ENCODE measurements at regions not wholly inside any gene's neighbourhood (a gene's known extent, or its start where the extent isn't known, plus 50 kb on each side); places are given as distances from the start of the nearest gene placed in this dataset.
"Not testable (repeated sequence)": the region's sequence is repeated elsewhere in the genome, so short reads cannot be mapped to it uniquely, and the experiment has no call there.

DNA sequence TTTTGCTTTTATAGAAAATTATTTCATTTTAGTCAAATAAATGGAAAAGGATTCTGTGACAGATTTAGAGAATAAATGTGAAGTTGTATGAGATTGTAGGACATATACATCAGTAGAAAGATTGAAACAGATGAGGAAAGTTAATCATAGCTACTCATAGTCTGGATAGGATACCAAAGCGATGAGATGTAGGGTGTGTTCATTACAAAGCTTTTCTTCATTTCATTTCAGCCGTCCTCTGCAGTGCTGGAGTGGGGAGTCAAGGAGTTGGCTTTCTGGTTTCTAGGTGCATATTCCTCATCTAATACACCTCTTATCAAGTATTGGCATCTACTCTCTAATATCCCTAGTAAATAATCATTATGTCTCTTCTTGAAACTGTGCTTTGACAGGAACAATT, 149.5 kb upstream of the NEGR1 start:
- Histone ChIP-seq H2BK120ac (ENCODE audit: low read depth, low read length) (no peak overlapping the region), H4K5ac (ENCODE audit: low read length) (no peak overlapping the region)

DNA sequence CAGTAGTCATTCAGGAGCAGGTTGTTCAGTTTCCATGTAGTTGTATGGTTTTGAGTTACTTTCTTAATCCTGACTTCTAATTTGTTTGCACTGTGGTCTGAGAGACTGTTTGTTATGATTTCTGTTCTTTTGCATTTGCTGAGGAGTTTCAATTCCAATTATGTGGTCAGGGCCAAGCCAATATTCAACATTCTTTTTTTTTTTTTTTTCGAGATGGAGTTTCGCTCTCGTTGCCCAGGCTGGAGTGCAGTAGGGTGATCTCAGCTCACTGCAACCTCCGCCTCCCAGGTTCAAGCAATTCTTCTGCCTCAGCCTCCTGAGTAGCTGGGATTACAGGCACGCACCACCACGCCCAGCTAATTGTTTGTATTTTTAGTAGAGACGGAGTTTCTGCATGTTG, 145.9 kb upstream of the NEGR1 start:
- H3K23ac ChIP-seq (ENCODE audit: low read length); H3K27ac ChIP-seq (ENCODE audit: low read depth, low read length); H2BK120ac ChIP-seq (ENCODE audit: low read depth, low read length); H3K4me3 ChIP-seq (ENCODE audit: low read length); H3K36me3 ChIP-seq (ENCODE audit: control insufficient read depth, insufficient read depth, low read length); H3K4me2 ChIP-seq (ENCODE audit: low read length); H3K79me2 ChIP-seq (ENCODE audit: control insufficient read depth, insufficient read depth, low read length); H2AK5ac ChIP-seq (ENCODE audit: low read length); H2BK5ac ChIP-seq (ENCODE audit: low read length); H3K18ac ChIP-seq (ENCODE audit: low read length); H3K56ac ChIP-seq (ENCODE audit: low read length); H4K5ac ChIP-seq (ENCODE audit: low read length); H3K9ac ChIP-seq (ENCODE audit: low read length); H3K4ac ChIP-seq (ENCODE audit: low read depth, low read length); DNase-seq; H3K79me1 ChIP-seq (ENCODE audit: low read length); H4K8ac ChIP-seq (ENCODE audit: low read depth, low read length); H3K27me3 ChIP-seq (ENCODE audit: insufficient read depth, low read length, poor library complexity); H2BK15ac ChIP-seq (replicated peaks; ENCODE audit: low read depth); H3K4me1 ChIP-seq (ENCODE audit: control insufficient read depth, low read depth, low read length): not testable (repeated sequence)
- no CpG with 5 or more reads among the region's 7 CpGs for WGBS (ENCODE audit: extremely low coverage, insufficient coverage, low lambda C conversion rate)

More for the DNA sequence above, 149.5 kb upstream of the NEGR1 start:
- Histone ChIP-seq H3K36me3 (ENCODE audit: control insufficient read depth, insufficient read depth, low read length) (no peaks in the 10 kb centered on the region), H3K56ac (ENCODE audit: low read length) (no peak overlapping the region), H2BK5ac (ENCODE audit: low read length) (no peak overlapping the region), H2BK15ac (replicated peaks; ENCODE audit: low read depth) (no peak overlapping the region), H4K8ac (ENCODE audit: low read depth, low read length) (no peak overlapping the region), H3K4me3 (ENCODE audit: low read length) (no peak overlapping the region), H3K4me1 (ENCODE audit: control insufficient read depth, low read depth, low read length) (no peaks in the 10 kb centered on the region), H2AK5ac (ENCODE audit: low read length) (no peak overlapping the region), H3K9ac (ENCODE audit: low read length) (no peak overlapping the region), H3K23ac (ENCODE audit: low read length) (no peak overlapping the region), H3K27ac (ENCODE audit: low read depth, low read length) (no peak overlapping the region), H3K79me1 (ENCODE audit: low read length) (no peaks in the 10 kb centered on the region), H3K18ac (ENCODE audit: low read length) (no peak overlapping the region), H3K27me3 (ENCODE audit: insufficient read depth, low read length, poor library complexity) (no peaks in the 10 kb centered on the region), H3K79me2 (ENCODE audit: control insufficient read depth, insufficient read depth, low read length) (no peaks in the 10 kb centered on the region), H3K4ac (ENCODE audit: low read depth, low read length) (no peak overlapping the region), H3K4me2 (ENCODE audit: low read length) (no peak overlapping the region)
- DNase-seq: no peak
- WGBS (ENCODE audit: extremely low coverage, insufficient coverage, low lambda C conversion rate): no CpG with 5 or more reads among the region's 2 CpGs

DNA sequence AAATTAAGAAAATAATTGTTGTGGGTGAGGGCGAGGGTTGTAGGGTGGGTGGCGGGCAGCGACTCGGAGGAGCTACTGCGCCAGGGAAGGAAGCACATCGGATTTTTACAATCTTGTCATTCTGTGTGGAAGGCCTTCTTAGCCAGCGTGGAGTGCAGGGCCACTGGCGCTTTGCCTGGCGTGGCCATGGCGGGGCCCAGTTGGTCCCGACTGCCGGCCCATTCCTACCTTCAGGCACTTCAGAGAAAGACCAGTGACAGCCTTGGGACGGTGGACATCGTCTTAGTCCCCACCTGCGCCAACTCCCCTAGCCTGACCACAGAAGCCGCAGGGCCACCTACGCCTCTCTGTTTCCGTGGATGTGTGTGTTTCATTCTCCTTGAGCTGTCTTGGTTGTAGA, 136.9 kb upstream of the NEGR1 start:
- Histone ChIP-seq H3K4me2 (ENCODE audit: low read length) (no peak overlapping the region), H2BK5ac (ENCODE audit: low read length) (no peak overlapping the region), H3K9ac (ENCODE audit: low read length) (no peak overlapping the region), H3K36me3 (ENCODE audit: control insufficient read depth, insufficient read depth, low read length) (no peaks in the 10 kb centered on the region), H3K4me1 (ENCODE audit: control insufficient read depth, low read depth, low read length) (no peaks in the 10 kb centered on the region), H3K27me3 (ENCODE audit: insufficient read depth, low read length, poor library complexity) (no peaks in the 10 kb centered on the region), H2BK120ac (ENCODE audit: low read depth, low read length) (no peak overlapping the region), H3K4ac (ENCODE audit: low read depth, low read length) (no peak overlapping the region), H3K4me3 (ENCODE audit: low read length) (no peak overlapping the region), H2BK15ac (replicated peaks; ENCODE audit: low read depth) (no peak overlapping the region), H4K8ac (ENCODE audit: low read depth, low read length) (no peak overlapping the region), H4K5ac (ENCODE audit: low read length) (no peak overlapping the region), H2AK5ac (ENCODE audit: low read length) (no peak overlapping the region), H3K18ac (ENCODE audit: low read length) (no peak overlapping the region), H3K23ac (ENCODE audit: low read length) (no peak overlapping the region), H3K27ac (ENCODE audit: low read depth, low read length) (no peak overlapping the region), H3K79me2 (ENCODE audit: control insufficient read depth, insufficient read depth, low read length) (no peaks in the 10 kb centered on the region), H3K56ac (ENCODE audit: low read length) (no peak overlapping the region), H3K79me1 (ENCODE audit: low read length) (no peaks in the 10 kb centered on the region)
- WGBS (ENCODE audit: extremely low coverage, insufficient coverage, low lambda C conversion rate): 98% methylated on average over 4 of the region's 18 CpGs
- DNase-seq: no peak

DNA sequence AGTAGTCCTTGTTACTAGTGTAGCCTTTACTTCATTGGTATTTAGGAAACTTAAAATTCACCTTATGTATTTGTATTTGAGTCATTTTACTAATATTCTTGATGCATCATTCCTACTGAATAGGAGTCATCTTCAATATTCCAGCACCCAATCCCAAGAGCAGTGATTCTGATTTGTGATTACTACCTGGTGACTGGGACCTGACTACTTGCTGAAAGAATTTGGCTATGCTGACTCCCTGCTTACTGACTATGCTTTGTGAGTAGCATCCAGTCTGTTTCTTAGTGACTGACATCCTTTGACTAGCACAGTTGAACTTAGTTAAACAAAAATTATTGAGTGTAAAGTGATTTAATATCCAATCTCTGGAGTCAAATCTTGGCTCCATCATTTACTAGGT, 129.9 kb upstream of the NEGR1 start:
- H3K4ac ChIP-seq (ENCODE audit: low read depth, low read length): no peak overlapping the region
- H3K79me2 ChIP-seq (ENCODE audit: control insufficient read depth, insufficient read depth, low read length): no peaks in the 10 kb centered on the region
- H3K4me1 ChIP-seq (ENCODE audit: control insufficient read depth, low read depth, low read length): no peaks in the 10 kb centered on the region
- H2BK120ac ChIP-seq (ENCODE audit: low read depth, low read length): no peak overlapping the region
- no peaks in the 10 kb centered on the region for H3K36me3 ChIP-seq (ENCODE audit: control insufficient read depth, insufficient read depth, low read length)
- H3K18ac ChIP-seq (ENCODE audit: low read length): no peak overlapping the region
- no peak overlapping the region for H4K8ac ChIP-seq (ENCODE audit: low read depth, low read length)
- no peak overlapping the region for H2BK5ac ChIP-seq (ENCODE audit: low read length)
- no peaks in the 10 kb centered on the region for H3K27me3 ChIP-seq (ENCODE audit: insufficient read depth, low read length, poor library complexity)
- H3K4me3 ChIP-seq (ENCODE audit: low read length): no peak overlapping the region
- no peak for DNase-seq
- no peak overlapping the region for H3K23ac ChIP-seq (ENCODE audit: low read length)
- H4K5ac ChIP-seq (ENCODE audit: low read length): no peak overlapping the region
- H2AK5ac ChIP-seq (ENCODE audit: low read length): no peak overlapping the region
- H3K27ac ChIP-seq (ENCODE audit: low read depth, low read length): no peak overlapping the region
- no peak overlapping the region for H3K56ac ChIP-seq (ENCODE audit: low read length)
- no peak overlapping the region for H2BK15ac ChIP-seq (replicated peaks; ENCODE audit: low read depth)
- H3K79me1 ChIP-seq (ENCODE audit: low read length): no peaks in the 10 kb centered on the region
- no peak overlapping the region for H3K9ac ChIP-seq (ENCODE audit: low read length)
- H3K4me2 ChIP-seq (ENCODE audit: low read length): no peak overlapping the region

DNA sequence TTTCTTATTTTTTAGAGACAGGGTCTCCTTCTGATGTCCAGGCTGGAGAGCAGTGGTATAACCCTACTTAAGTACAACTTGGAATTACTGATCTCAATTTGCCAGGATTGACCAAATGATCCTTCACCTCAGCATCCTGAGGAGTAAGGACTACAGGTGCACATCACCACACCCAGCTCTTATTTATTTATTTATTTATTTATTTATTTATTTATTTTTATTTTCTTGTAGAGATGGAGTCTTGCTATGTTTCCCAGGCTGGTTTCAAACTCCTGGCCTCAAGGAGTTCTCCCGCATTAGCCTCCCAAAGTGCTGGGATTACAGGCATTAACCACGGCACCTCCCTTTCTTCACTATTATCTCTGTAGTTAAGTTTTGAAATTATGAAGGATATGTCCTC, 117.5 kb upstream of the NEGR1 start:
- Histone ChIP-seq H2BK5ac (ENCODE audit: low read length) (no peak overlapping the region), H3K9ac (ENCODE audit: low read length) (no peak overlapping the region), H2BK120ac (ENCODE audit: low read depth, low read length) (no peak overlapping the region), H3K79me2 (ENCODE audit: control insufficient read depth, insufficient read depth, low read length) (no peaks in the 10 kb centered on the region), H2AK5ac (ENCODE audit: low read length) (no peak overlapping the region), H4K5ac (ENCODE audit: low read length) (no peak overlapping the region), H3K56ac (ENCODE audit: low read length) (no peak overlapping the region), H3K18ac (ENCODE audit: low read length) (no peak overlapping the region), H3K4me1 (ENCODE audit: control insufficient read depth, low read depth, low read length) (no peaks in the 10 kb centered on the region), H3K4me3 (ENCODE audit: low read length) (no peak overlapping the region), H4K8ac (ENCODE audit: low read depth, low read length) (no peak overlapping the region), H3K4ac (ENCODE audit: low read depth, low read length) (no peak overlapping the region), H3K23ac (ENCODE audit: low read length) (no peak overlapping the region), H3K27me3 (ENCODE audit: insufficient read depth, low read length, poor library complexity) (no peaks in the 10 kb centered on the region), H3K4me2 (ENCODE audit: low read length) (no peak overlapping the region), H3K27ac (ENCODE audit: low read depth, low read length) (no peak overlapping the region), H3K36me3 (ENCODE audit: control insufficient read depth, insufficient read depth, low read length) (no peaks in the 10 kb centered on the region), H2BK15ac (replicated peaks; ENCODE audit: low read depth) (no peak overlapping the region), H3K79me1 (ENCODE audit: low read length) (no peaks in the 10 kb centered on the region)
- WGBS (ENCODE audit: extremely low coverage, insufficient coverage, low lambda C conversion rate): no CpG with 5 or more reads among the region's 2 CpGs
- no peak for DNase-seq

DNA sequence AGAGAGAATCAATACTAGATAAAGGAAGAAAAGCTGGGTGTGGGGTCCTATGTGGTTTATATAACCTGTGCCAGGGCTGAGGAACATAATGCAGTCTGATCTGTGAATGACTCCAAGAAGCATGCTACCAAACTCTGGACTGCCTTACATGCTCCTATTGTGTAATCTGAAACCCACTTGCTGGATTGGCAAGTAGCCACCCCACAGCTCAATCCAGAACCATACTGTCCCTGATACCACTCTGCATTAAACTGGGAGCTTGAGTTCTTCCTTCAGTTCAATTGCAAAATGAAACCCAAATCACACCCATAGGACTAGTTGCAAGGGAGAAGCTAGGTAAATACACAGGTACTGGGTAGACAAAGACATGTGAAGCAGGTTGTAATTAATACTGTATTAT, 115.4 kb upstream of the NEGR1 start:
- H4K8ac ChIP-seq (ENCODE audit: low read depth, low read length): no peak overlapping the region
- H3K18ac ChIP-seq (ENCODE audit: low read length): no peak overlapping the region
- no peak overlapping the region for H3K4me2 ChIP-seq (ENCODE audit: low read length)
- H3K36me3 ChIP-seq (ENCODE audit: control insufficient read depth, insufficient read depth, low read length): no peaks in the 10 kb centered on the region
- no peak overlapping the region for H2BK120ac ChIP-seq (ENCODE audit: low read depth, low read length)
- H3K4ac ChIP-seq (ENCODE audit: low read depth, low read length): no peak overlapping the region
- no peak overlapping the region for H3K56ac ChIP-seq (ENCODE audit: low read length)
- H3K4me3 ChIP-seq (ENCODE audit: low read length): no peak overlapping the region
- no peak overlapping the region for H3K27ac ChIP-seq (ENCODE audit: low read depth, low read length)
- no peak overlapping the region for H4K5ac ChIP-seq (ENCODE audit: low read length)
- H3K4me1 ChIP-seq (ENCODE audit: control insufficient read depth, low read depth, low read length): no peaks in the 10 kb centered on the region
- no peaks in the 10 kb centered on the region for H3K79me1 ChIP-seq (ENCODE audit: low read length)
- no peak for DNase-seq
- no peak overlapping the region for H2BK15ac ChIP-seq (replicated peaks; ENCODE audit: low read depth)
- no peaks in the 10 kb centered on the region for H3K27me3 ChIP-seq (ENCODE audit: insufficient read depth, low read length, poor library complexity)
- no peak overlapping the region for H2BK5ac ChIP-seq (ENCODE audit: low read length)
- no peak overlapping the region for H3K23ac ChIP-seq (ENCODE audit: low read length)
- no peak overlapping the region for H2AK5ac ChIP-seq (ENCODE audit: low read length)
- H3K9ac ChIP-seq (ENCODE audit: low read length): no peak overlapping the region
- H3K79me2 ChIP-seq (ENCODE audit: control insufficient read depth, insufficient read depth, low read length): no peaks in the 10 kb centered on the region

Data from mesendoderm (in vitro differentiated cells).